ENCODE measurements at regions not wholly inside any gene's neighbourhood (a gene's known extent, or its start where the extent isn't known, plus 50 kb on each side); places are given as distances from the start of the nearest gene placed in this dataset.
A peak's percentile ranks its signal among the peaks of the same experiment; 100 is the strongest.
"Not testable (repeated sequence)": the region's sequence is repeated elsewhere in the genome, so short reads cannot be mapped to it uniquely, and the experiment has no call there.

DNA sequence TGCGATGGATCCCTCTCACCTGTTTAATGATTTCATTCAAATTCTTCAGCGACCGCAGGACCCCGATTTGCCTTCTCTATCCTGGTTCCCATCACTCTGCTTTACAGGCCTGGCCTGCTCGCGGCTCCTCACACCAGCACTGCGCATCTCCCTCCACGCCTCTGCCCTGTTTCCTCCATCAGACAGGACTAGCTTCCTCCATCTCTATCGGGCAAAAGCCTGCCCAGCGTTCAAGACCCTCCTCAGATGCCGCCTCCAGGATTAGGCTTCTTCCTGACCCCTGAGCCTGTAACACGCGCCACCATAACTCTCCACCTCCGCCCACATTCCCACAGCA, 881.1 kb upstream of the DEFB115 start:
- Mint-ChIP-seq H3K36me3 (peaks cover 5 to 15% (median 5%) of the 10 kb centered on the region in 3 donors), H3K9me3 (peaks cover 0 to 25% (median 2%) of the 10 kb centered on the region in 9 donors), H3K4me3 (peak overlapping the region; percentile 26 to 96 (median 89)), H3K27ac (peak overlapping the region in 9 of 10 donors; percentile 89 to 98 (median 95)), H3K4me1 (peaks cover 17 to 32% (median 23%) of the 10 kb centered on the region in 4 donors)
- not testable (repeated sequence) for H3K27me3 Mint-ChIP-seq, ATAC-seq, DNase-seq
- POLR2A ChIA-PET = interaction anchor here (1.3 kb wide), 1 partner anchor 93 kb away, joined by 6 read pairs; no protein-coding TSS in a partner anchor

DNA sequence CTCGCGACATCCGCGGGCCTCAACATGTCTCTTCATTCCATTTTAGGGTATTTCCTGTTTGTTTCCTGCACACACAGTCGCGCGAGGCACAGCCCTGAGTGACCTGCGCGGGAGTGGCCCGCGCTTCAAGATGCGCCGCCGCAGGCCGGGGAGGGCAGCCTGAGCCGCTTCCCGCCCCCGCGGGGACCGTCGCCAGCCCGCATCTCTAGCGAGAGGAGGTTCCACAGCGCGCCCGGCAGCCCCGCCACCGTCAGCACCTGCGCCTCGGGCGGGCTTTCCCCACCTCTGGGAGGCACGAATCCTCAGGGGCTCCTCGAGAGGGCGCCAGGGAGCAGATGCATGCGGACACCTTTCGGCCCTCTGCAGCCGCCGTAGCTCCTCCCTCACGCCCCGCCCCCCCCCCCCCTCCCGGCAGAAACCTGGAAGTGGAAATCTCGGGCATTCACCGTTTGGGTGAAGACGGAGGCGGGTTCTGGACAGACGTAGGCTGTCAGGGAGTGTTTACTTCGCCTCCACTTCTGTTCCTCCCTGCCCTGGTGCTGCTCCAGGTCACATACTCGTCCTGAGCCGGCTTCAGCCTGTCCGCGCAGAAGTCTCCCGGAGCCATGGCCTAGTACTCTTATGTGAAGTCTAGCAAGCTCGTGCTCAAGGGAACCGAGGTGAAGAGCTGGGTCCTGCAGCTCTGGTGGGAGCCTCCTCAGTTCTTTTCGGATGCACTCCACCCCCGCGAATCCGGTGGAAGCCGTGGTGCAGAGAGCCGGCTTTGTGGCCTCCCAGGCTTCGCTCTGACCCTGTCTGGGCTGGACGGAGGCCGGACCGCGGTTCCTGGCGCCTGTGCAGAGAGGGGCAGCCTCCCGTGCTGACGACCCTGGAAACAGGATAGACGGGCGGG, 880.5 kb upstream of the DEFB115 start:
- H3K27ac Mint-ChIP-seq = peak overlapping the region in 9 of 10 donors; percentile 89 to 98 (median 95)
- DNase-seq (peak; percentile 48 to 95 (median 89)), ATAC-seq (peak; percentile 93 to 94)
- no peaks in the 10 kb centered on the region for H3K27me3 Mint-ChIP-seq
- peaks cover 19 to 39% (median 26%) of the 10 kb centered on the region in 4 donors for H3K4me1 Mint-ChIP-seq
- peak overlapping the region; percentile 50 to 96 (median 91) for H3K4me3 Mint-ChIP-seq
- peaks cover 0 to 25% (median 2%) of the 10 kb centered on the region in 9 donors for H3K9me3 Mint-ChIP-seq
- H3K36me3 Mint-ChIP-seq = peaks cover 5 to 20% (median 5%) of the 10 kb centered on the region in 3 donors
- POLR2A ChIA-PET = interaction anchor here (0.7 to 1.3 kb wide), 2 partner anchors 87 to 93 kb away, joined by 3 to 6 read pairs; no protein-coding TSS in a partner anchor

DNA sequence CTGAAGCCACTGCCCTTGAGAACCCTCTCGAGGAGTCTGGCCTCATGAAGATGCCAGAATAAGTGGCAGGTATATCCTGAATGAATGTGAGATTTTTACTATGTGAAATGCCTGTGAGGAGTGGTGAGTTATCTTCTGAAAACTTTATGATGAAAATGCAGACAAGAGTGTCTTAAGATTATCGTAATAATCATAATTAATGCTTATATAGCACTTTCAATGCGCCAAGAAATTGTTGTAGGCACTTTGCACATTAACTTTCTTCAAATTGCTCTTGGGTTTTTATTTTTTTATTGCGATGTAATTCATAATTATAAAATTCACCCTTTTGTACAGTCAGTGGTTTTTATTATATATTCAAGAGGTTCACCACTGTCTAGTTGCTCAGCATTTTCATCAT, 879.1 kb upstream of the DEFB115 start:
- H3K27me3 Mint-ChIP-seq, DNase-seq, POLR2A ChIA-PET, ATAC-seq: not testable (repeated sequence)
- peaks cover 22 to 48% (median 31%) of the 10 kb centered on the region in 4 donors for H3K4me1 Mint-ChIP-seq
- peaks cover 0 to 32% (median 5%) of the 10 kb centered on the region in 3 donors for H3K36me3 Mint-ChIP-seq
- peak overlapping the region in 8 of 10 donors; percentile 25 to 98 (median 91) for H3K27ac Mint-ChIP-seq
- H3K9me3 Mint-ChIP-seq = peaks cover 0 to 17% (median 2%) of the 10 kb centered on the region in 9 donors
- peak overlapping the region in 9 of 10 donors; percentile 85 to 95 (median 92) for H3K4me3 Mint-ChIP-seq

DNA sequence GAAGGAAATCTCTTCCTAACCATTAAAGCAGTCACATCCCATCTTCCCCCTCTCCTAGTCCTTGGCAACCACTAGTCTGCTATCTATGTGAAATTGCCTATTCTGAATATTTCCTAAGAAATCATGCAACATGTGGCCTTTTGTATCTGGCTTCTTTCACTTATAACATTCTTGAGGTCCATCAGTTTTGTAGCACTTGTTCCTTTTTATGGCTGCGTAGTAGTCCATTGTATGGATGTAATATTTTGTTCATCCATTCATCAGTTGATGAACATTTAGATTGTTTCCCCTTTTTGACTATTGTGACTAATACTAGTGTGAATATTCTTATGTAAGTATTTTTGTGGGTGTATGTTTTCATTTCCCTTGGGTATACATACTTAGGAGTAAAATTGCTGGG, 878.7 kb upstream of the DEFB115 start:
- Mint-ChIP-seq H3K36me3 (peaks cover 0 to 36% (median 5%) of the 10 kb centered on the region in 3 donors), H3K27ac (peak overlapping the region in 4 of 10 donors; percentile 25 to 89 (median 42))
- POLR2A ChIA-PET = not testable (repeated sequence)

DNA sequence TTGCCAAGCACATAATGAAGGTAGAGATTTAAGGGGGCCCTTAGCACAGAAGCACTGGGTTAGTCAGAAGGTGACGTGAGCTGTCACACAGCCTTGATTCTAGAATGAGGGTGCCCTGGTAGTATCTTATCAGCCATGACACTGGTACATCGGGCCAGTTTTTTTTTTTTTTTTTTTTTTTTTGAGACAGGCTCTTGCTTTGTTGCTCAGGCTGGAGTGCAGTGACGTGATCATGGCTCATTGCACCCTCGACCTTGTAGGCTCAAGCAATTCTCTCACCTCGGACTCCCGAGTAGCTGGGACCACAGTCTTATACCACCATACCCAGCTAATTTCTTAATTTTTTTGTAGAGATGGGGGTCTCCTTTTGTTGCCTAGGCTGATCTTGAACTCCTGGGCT, 872.6 kb upstream of the DEFB115 start:
- DNase-seq, H3K9me3 Mint-ChIP-seq, H3K27me3 Mint-ChIP-seq, POLR2A ChIA-PET, ATAC-seq, H3K27ac Mint-ChIP-seq: not testable (repeated sequence)
- Mint-ChIP-seq H3K36me3 (peaks cover 0 to 78% (median 8%) of the 10 kb centered on the region in 3 donors), H3K4me1 (peaks cover 15 to 52% (median 25%) of the 10 kb centered on the region in 4 donors), H3K4me3 (peak overlapping the region in 2 of 10 donors; percentile 6 to 11)

More for the DNA sequence above, 878.7 kb upstream of the DEFB115 start:
- Mint-ChIP-seq H3K9me3 (peaks cover 0 to 16% (median 2%) of the 10 kb centered on the region in 9 donors), H3K4me1 (peaks cover 24 to 52% (median 34%) of the 10 kb centered on the region in 4 donors), H3K4me3 (peak overlapping the region in 8 of 10 donors; percentile 37 to 94 (median 89))
- ATAC-seq, H3K27me3 Mint-ChIP-seq, DNase-seq: not testable (repeated sequence)

DNA sequence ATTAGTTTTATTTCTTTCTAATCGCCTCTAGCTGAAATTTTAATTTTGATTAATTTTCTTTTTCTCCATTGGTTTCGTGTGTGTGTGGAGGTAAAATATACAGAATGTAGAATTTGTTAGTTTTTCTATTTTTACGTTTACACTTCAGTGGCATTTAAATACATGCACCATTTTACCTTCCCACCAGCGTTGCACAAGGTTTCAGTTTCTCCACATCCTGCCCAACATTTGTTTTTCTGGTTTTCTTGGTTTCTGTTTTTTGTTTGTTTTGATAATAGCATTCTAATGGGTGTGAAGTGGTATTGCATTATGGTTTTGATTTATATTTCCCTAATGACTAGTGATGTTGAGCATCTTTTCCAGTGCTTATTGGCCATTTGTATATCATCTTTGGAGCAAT, 871.4 kb upstream of the DEFB115 start:
- H3K27me3 Mint-ChIP-seq, H3K9me3 Mint-ChIP-seq, ATAC-seq, POLR2A ChIA-PET, DNase-seq: not testable (repeated sequence)
- Mint-ChIP-seq H3K4me1 (peaks cover 13 to 47% (median 24%) of the 10 kb centered on the region in 4 donors), H3K27ac (peak overlapping the region in 1 of 10 donors; percentile 33), H3K4me3 (peak overlapping the region in 1 of 10 donors; percentile 1), H3K36me3 (peaks cover 0 to 76% (median 6%) of the 10 kb centered on the region in 3 donors)

DNA sequence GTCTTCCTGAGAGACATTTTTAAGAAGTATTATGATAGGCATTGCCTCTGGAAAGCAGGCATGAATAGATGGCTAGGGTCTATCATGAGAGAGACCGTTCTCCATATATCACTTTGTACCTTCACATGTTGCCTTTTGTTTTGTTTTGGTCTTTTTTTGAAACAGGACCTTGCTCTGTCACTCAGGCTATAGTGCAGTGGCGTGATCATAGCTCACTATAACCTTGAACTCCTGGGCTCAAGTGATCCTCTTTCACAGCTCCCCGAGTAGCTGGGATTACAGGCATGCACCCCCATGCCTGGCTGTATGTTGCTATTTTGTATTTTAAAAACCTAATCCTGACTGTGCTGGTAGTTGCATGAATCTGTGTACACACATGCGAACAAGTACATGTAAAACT, 869.6 kb upstream of the DEFB115 start:
- ATAC-seq, H3K9me3 Mint-ChIP-seq, H3K27ac Mint-ChIP-seq, POLR2A ChIA-PET, H3K27me3 Mint-ChIP-seq, DNase-seq, H3K4me3 Mint-ChIP-seq: not testable (repeated sequence)
- Mint-ChIP-seq H3K36me3 (peaks cover 0 to 71% (median 9%) of the 10 kb centered on the region in 3 donors), H3K4me1 (peaks cover 7 to 32% (median 16%) of the 10 kb centered on the region in 4 donors)

DNA sequence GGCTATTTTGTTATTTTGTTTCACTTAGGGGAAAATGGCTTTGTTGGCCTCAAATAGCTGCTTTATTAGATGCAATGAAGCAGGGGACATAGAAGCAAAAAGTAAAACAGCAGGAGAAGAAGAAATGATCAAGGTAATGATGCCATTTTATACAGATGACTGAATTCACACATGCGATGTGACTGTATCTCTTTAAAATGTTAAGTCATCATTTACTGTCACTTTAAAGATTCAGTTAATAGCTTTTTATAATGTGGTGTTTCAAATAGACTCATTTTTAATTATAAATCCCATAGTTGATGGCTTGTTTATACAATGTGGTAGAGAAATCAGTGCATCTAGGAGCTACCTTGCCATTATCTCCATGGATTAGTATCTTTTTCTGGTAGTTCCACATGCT, 863.9 kb upstream of the DEFB115 start:
- ATAC-seq, H3K4me3 Mint-ChIP-seq, H3K9me3 Mint-ChIP-seq, DNase-seq, POLR2A ChIA-PET, H3K4me1 Mint-ChIP-seq, H3K27me3 Mint-ChIP-seq: not testable (repeated sequence)
- Mint-ChIP-seq H3K27ac (peak overlapping the region in 1 of 10 donors; percentile 82), H3K36me3 (peaks cover 7 to 62% (median 13%) of the 10 kb centered on the region in 3 donors)

DNA sequence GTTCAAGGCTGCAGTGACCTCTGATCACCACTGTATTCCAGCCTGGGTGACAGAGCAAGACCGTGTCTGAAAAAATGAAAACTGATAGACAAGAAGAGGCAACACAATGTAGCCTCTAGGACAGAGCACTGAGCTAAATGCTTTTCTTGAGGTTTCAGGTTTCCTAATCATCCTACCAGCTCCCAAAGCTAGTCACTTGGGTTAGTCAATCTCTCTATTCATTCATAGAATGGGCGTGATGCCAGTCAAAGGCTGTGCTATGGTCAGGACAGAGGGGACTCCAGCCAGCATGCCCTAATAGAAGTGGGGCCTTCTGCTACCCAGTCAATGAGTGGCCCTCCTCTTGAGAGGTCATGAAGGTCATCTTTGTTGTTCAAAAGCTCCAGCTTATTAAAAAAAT, 860.4 kb upstream of the DEFB115 start:
- POLR2A ChIA-PET, ATAC-seq, H3K27me3 Mint-ChIP-seq, H3K4me3 Mint-ChIP-seq, DNase-seq, H3K4me1 Mint-ChIP-seq, H3K27ac Mint-ChIP-seq: not testable (repeated sequence)
- Mint-ChIP-seq H3K36me3 (peaks cover 20 to 74% (median 36%) of the 10 kb centered on the region in 3 donors), H3K9me3 (peaks cover 0 to 15% (median 10%) of the 10 kb centered on the region in 9 donors)

DNA sequence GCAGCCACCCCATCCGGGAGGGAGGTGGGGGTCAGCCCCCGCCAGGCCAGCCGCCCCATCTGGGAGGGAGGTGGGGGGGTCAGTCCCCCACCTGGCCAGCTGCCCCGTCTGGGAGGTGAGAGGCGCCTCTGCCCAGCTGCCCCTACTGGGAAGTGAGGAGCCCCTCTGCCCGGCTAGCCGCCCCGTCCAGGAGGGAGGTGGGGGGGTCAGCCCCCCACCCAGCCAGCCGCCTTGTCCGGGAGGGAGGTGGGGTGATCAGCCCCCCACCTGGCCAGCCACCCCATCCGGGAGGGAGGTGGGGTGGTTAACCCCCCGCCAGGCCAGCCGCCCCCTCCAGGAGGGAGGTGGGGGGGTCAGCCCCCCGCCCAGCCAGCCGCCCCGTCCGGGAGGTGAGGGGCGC, 852.4 kb upstream of the DEFB115 start:
- POLR2A ChIA-PET, ATAC-seq, H3K4me1 Mint-ChIP-seq, H3K27ac Mint-ChIP-seq, H3K27me3 Mint-ChIP-seq, H3K4me3 Mint-ChIP-seq: not testable (repeated sequence)
- peaks cover 0 to 60% (median 24%) of the 10 kb centered on the region in 9 donors for H3K9me3 Mint-ChIP-seq
- peaks cover 27 to 48% (median 34%) of the 10 kb centered on the region in 3 donors for H3K36me3 Mint-ChIP-seq
- peak in 1 of 10 donors; percentile 10 for DNase-seq

DNA sequence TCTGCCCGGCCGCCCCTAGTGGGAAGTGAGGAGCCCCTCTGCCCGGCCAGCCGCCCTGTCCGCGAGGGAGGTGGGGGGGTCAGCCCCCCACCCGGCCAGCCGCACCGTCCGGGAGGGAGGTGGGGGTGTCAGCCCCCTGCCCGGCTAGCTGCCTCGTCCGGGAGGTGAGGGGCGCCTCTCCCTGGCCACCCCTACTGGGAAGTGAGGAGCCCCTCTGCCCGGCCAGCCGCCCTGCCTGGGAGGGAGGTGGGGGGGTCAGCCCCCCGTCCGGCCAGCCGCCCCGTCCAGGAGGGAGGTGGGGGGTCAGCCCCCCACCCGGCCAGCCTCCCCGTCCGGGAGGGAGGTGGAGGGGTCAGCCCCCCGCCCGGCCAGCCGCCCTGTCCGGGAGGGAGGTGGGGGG, 851.9 kb upstream of the DEFB115 start:
- peaks cover under 1 to 62% (median 22%) of the 10 kb centered on the region in 9 donors for H3K9me3 Mint-ChIP-seq
- POLR2A ChIA-PET, H3K27ac Mint-ChIP-seq, DNase-seq, H3K27me3 Mint-ChIP-seq, H3K4me1 Mint-ChIP-seq, ATAC-seq, H3K4me3 Mint-ChIP-seq: not testable (repeated sequence)
- peaks cover 24 to 43% (median 29%) of the 10 kb centered on the region in 3 donors for H3K36me3 Mint-ChIP-seq

DNA sequence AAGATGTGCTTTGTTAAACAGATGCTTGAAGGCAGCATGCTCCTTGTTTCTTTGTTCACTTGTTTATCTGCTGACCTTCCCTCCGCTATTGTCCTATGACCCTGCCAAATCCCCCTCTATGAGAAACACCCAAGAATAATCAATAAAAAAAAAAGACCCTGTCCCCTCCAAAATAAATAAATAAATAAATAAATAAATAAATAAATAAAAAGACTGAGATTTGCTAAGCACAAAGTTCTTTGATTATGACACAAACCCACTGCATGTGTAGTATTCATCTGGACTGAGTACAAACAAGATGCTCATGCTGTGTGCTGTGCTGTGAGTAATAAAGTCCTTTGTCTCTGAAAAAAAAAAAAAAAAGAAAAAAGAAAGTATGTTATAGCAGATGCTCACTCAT, 851.1 kb upstream of the DEFB115 start:
- ATAC-seq, H3K4me1 Mint-ChIP-seq, DNase-seq, H3K4me3 Mint-ChIP-seq, H3K27ac Mint-ChIP-seq, POLR2A ChIA-PET, H3K27me3 Mint-ChIP-seq: not testable (repeated sequence)
- Mint-ChIP-seq H3K36me3 (peaks cover 21 to 35% (median 22%) of the 10 kb centered on the region in 3 donors), H3K9me3 (peaks cover 2 to 63% (median 19%) of the 10 kb centered on the region in 9 donors)

DNA sequence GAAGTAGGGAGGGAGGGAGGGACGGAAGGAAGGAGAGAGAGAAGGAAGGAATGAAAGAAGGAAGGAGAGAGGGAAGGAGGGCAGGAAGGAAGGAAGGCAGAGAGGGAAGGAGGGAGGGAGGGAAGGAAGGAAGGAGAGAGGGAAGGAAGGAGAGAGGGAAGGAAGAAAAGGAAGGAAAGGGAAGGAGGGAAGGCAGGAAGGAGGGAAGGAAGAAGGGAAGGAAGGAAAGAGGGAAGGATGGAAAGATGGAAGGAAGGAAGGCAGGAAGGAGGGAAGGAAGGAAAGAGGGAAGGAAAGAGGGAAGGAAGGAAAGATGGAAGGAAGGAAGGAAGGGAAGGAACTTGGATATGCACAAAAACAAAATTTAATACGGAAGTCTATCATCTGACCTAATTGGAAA, 844.5 kb upstream of the DEFB115 start:
- H3K4me1 Mint-ChIP-seq = no peaks in the 10 kb centered on the region
- DNase-seq = no peak
- no peak for ATAC-seq
- peak overlapping the region in 1 of 10 donors; percentile 30 for H3K4me3 Mint-ChIP-seq
- POLR2A ChIA-PET = no interaction called here
- peaks cover 5 to 86% (median 51%) of the 10 kb centered on the region in 9 donors for H3K9me3 Mint-ChIP-seq
- peaks cover 0 to 32% (median 12%) of the 10 kb centered on the region in 3 donors for H3K36me3 Mint-ChIP-seq
- H3K27me3 Mint-ChIP-seq = no peaks in the 10 kb centered on the region
- no peak overlapping the region for H3K27ac Mint-ChIP-seq
